Osteocyte (in vitro differentiated cells): ENCODE measurements at regions not wholly inside any gene's neighbourhood (a gene's known extent, or its start where the extent isn't known, plus 50 kb on each side); places are given as distances from the start of the nearest gene placed in this dataset.

Source experiments
- DNase-seq: peaks from one replicate; pipeline ENCODE4 v3.0.0; 2021; ENCODE audit warnings: mixed read lengths; ENCODE audit not compliant: unreplicated experiment; ENCODE audit errors: extremely low spot score
- H3K27ac Mint-ChIP-seq: one replicate; pipeline ENCODE4 v1.8.0; 2021; ENCODE audit warnings: mild to moderate bottlenecking, mixed read lengths; ENCODE audit not compliant: unreplicated experiment
- H3K27me3 Mint-ChIP-seq: one replicate; pipeline ENCODE4 v1.8.0; 2021; ENCODE audit warnings: mixed read lengths; ENCODE audit not compliant: unreplicated experiment
- H3K36me3 Mint-ChIP-seq: one replicate; pipeline ENCODE4 v1.8.0; 2021; ENCODE audit warnings: mixed read lengths; ENCODE audit not compliant: unreplicated experiment
- H3K4me1 Mint-ChIP-seq: one replicate; pipeline ENCODE4 v1.8.0; 2021; ENCODE audit warnings: mixed read lengths; ENCODE audit not compliant: unreplicated experiment
- H3K4me3 Mint-ChIP-seq: one replicate; pipeline ENCODE4 v1.8.0; 2021; ENCODE audit warnings: mild to moderate bottlenecking, moderate library complexity, mixed read lengths; ENCODE audit not compliant: unreplicated experiment
- H3K9me3 Mint-ChIP-seq: one replicate; pipeline ENCODE4 v1.8.0; 2021; ENCODE audit warnings: mixed read lengths; ENCODE audit not compliant: unreplicated experiment
- CTCF ChIP-seq: fragments of 200-600 bp; sonication (generic); IDR thresholded peaks from 2 replicates; pipeline ENCODE4 v1.5.0; 2021; ENCODE audit warnings: antibody characterized with exemption, mild to moderate bottlenecking, moderate library complexity

- Mint-ChIP-seq H3K27me3 (no peaks in the 10 kb centered on the region), H3K9me3 (peaks cover 10% of the 10 kb centered on the region), H3K4me1 (no peaks in the 10 kb centered on the region), H3K4me3 (no peak overlapping the region), H3K27ac (no peak overlapping the region), H3K36me3 (no peaks in the 10 kb centered on the region)
- DNase-seq: no peak
- TF ChIP-seq CTCF: no peak
These were observed 53.9 kb upstream of the SALL3 start for GRCh38 chr18:78925557-78926242.

- Mint-ChIP-seq H3K4me1 (no peaks in the 10 kb centered on the region), H3K27ac (no peak overlapping the region), H3K36me3 (no peaks in the 10 kb centered on the region), H3K9me3 (peaks cover 10% of the 10 kb centered on the region), H3K4me3 (no peak overlapping the region), H3K27me3 (no peaks in the 10 kb centered on the region)
- TF ChIP-seq CTCF: no peak
- DNase-seq: no peak
These were observed 53.4 kb upstream of the SALL3 start for GRCh38 chr18:78926243-78926615.

GRCh38 chr18:78927156-78927555 lies 52.5 kb upstream of the SALL3 start:
- Mint-ChIP-seq H3K9me3 (peaks cover 10% of the 10 kb centered on the region), H3K27me3 (no peaks in the 10 kb centered on the region), H3K27ac (no peak overlapping the region), H3K4me1 (no peaks in the 10 kb centered on the region), H3K4me3 (no peak overlapping the region), H3K36me3 (no peaks in the 10 kb centered on the region)
- DNase-seq: no peak
- TF ChIP-seq CTCF: no peak

- Mint-ChIP-seq H3K4me1 (no peaks in the 10 kb centered on the region), H3K4me3 (no peak overlapping the region)
These were observed 52.0 kb upstream of the SALL3 start for GRCh38 chr18:78927616-78928015.

GRCh38 chr18:78928076-78928475 lies 51.5 kb upstream of the SALL3 start:
- no peak for TF ChIP-seq CTCF
- no peaks in the 10 kb centered on the region for H3K4me1 Mint-ChIP-seq
- no peak for DNase-seq
- H3K27ac Mint-ChIP-seq: no peak overlapping the region
- H3K4me3 Mint-ChIP-seq: no peak overlapping the region
- no peaks in the 10 kb centered on the region for H3K27me3 Mint-ChIP-seq
- H3K36me3 Mint-ChIP-seq: no peaks in the 10 kb centered on the region
- peaks cover 10% of the 10 kb centered on the region for H3K9me3 Mint-ChIP-seq

More at GRCh38 chr18:78927616-78928015, 52.0 kb upstream of the SALL3 start:
- Mint-ChIP-seq H3K36me3 (no peaks in the 10 kb centered on the region), H3K9me3 (peaks cover 10% of the 10 kb centered on the region), H3K27me3 (no peaks in the 10 kb centered on the region), H3K27ac (no peak overlapping the region)
- DNase-seq: no peak
- TF ChIP-seq CTCF: no peak
